WERI-Rb-1 (cell line): ENCODE measurements at regions not wholly inside any gene's neighbourhood (a gene's known extent, or its start where the extent isn't known, plus 50 kb on each side); places are given as distances from the start of the nearest gene placed in this dataset.

ENCODE experiments used
- DNase-seq: peaks from one replicate; pipeline ENCODE4 v3.0.0-alpha.2; 2020
- H3K27ac ChIP-seq: fragments of 250-450 bp; sonication (Bioruptor Pico); 2 replicates; pipeline ENCODE4 v1.5.1; 2020; ENCODE audit warnings: mild to moderate bottlenecking, moderate library complexity
- H3K27me3 ChIP-seq: fragments of 250-450 bp; sonication (Bioruptor Pico); 2 replicates; pipeline ENCODE4 v1.5.1; 2021; ENCODE audit warnings: mild to moderate bottlenecking, low read depth, moderate library complexity; ENCODE audit not compliant: insufficient read depth, severe bottlenecking
- H3K36me3 ChIP-seq: fragments of 250-450 bp; sonication (Bioruptor Pico); 2 replicates; pipeline ENCODE4 v1.5.1; 2020; ENCODE audit warnings: mild to moderate bottlenecking, moderate library complexity
- H3K4me3 ChIP-seq: 2 replicates; pipeline ENCODE4 v1.5.1; 2011; ENCODE audit warnings: low read depth, mild to moderate bottlenecking, control low read depth, low read length
- H3K9me3 ChIP-seq: fragments of 250-450 bp; sonication (Bioruptor Pico); 2 replicates; pipeline ENCODE4 v1.5.1; 2021; ENCODE audit warnings: mild to moderate bottlenecking, moderate library complexity; ENCODE audit not compliant: severe bottlenecking
- TF ChIP-seq, protein P1 (sequence below): IDR thresholded peaks from 2 replicates; pipeline ENCODE4 v1.5.1; 2011; ENCODE audit warnings: low read depth, mild to moderate bottlenecking, control low read depth, inconsistent platforms, low read length

DNA sequence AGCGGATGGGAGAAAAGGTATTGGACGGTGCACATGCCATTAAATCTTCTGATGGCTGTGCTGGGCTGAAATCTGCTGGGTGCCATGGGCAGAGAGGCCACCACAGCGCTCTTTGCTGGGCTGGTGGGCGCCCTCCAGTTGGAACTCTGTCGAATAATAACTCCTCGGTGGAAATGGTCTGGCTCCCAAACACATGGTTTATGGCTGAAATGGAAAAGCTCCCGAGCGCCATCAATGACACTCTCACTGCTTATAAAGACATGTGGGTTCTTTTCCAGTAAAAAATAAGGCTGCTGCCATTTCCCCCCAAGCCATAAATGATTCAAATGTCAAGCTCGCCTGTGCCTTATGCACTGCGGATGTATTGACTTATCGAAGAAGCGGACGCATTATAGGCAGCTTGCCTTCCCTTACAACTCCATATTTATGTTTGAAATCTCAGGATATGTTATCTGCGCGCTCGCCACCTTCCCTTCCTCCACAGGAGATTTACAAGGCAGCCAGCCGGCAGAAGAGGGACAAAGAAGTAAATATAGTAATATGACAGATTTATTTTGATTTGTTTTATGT lies 239.0 kb upstream of the MKI67 start:
- Histone ChIP-seq H3K27me3 (peaks cover 2% of the 10 kb centered on the region), H3K27ac (no peak overlapping the region), H3K4me3 (no peak overlapping the region), H3K36me3 (no peaks in the 10 kb centered on the region), H3K9me3 (no peaks in the 10 kb centered on the region)
- no peak for DNase-seq
- TF ChIP-seq, protein P1, sequence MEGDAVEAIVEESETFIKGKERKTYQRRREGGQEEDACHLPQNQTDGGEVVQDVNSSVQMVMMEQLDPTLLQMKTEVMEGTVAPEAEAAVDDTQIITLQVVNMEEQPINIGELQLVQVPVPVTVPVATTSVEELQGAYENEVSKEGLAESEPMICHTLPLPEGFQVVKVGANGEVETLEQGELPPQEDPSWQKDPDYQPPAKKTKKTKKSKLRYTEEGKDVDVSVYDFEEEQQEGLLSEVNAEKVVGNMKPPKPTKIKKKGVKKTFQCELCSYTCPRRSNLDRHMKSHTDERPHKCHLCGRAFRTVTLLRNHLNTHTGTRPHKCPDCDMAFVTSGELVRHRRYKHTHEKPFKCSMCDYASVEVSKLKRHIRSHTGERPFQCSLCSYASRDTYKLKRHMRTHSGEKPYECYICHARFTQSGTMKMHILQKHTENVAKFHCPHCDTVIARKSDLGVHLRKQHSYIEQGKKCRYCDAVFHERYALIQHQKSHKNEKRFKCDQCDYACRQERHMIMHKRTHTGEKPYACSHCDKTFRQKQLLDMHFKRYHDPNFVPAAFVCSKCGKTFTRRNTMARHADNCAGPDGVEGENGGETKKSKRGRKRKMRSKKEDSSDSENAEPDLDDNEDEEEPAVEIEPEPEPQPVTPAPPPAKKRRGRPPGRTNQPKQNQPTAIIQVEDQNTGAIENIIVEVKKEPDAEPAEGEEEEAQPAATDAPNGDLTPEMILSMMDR: no peak

GRCh38 chr10:128367807-128368206 lies 241.6 kb upstream of the MKI67 start:
- Histone ChIP-seq H3K27me3 (no peaks in the 10 kb centered on the region), H3K4me3 (no peak overlapping the region), H3K27ac (no peak overlapping the region), H3K9me3 (no peaks in the 10 kb centered on the region), H3K36me3 (no peaks in the 10 kb centered on the region)
- no peak for DNase-seq
- TF ChIP-seq, protein P1: no peak

- TF ChIP-seq, protein P1: no peak
- Histone ChIP-seq H3K27ac (no peak overlapping the region), H3K27me3 (peaks cover 7% of the 10 kb centered on the region), H3K9me3 (no peaks in the 10 kb centered on the region), H3K4me3 (no peak overlapping the region), H3K36me3 (no peaks in the 10 kb centered on the region)
- DNase-seq: no peak
These were observed 243.0 kb upstream of the MKI67 start for GRCh38 chr10:128369101-128369650.

DNA sequence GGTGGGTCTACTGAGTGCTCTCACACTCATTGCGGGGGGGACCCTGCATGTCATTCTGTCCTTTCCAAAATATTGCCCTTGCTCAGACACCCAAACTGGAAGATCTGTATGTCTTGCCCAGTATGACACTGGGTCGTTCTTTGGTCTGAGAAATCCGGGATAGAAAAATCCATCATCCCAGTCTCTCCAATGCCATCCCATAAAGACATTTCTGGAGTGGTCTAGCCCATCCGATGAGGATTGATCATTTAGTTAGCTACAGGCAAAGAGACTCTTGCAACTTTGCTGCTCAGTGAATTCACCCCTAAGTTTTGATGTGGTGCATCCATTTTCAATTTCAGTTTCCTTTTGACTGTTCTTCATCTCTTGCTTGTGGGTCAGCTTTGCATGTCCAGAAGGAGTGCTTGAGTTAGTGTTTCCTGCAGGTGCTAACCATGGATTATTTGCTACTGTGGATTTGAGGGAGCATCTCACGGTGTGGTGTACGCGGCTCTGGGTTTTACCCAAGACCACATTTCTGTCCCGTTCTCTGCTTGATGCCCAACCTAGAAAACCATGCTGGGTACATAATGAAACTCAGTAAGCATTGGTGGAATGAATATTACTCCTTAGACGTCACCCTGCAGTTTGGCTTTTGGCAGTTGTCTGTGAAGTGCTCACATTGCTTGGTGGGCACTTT lies 247.0 kb upstream of the MKI67 start:
- Histone ChIP-seq H3K4me3 (no peak overlapping the region), H3K27ac (no peak overlapping the region), H3K27me3 (peaks cover 23% of the 10 kb centered on the region), H3K9me3 (no peaks in the 10 kb centered on the region), H3K36me3 (no peaks in the 10 kb centered on the region)
- TF ChIP-seq, protein P1: no peak
- no peak for DNase-seq

DNA sequence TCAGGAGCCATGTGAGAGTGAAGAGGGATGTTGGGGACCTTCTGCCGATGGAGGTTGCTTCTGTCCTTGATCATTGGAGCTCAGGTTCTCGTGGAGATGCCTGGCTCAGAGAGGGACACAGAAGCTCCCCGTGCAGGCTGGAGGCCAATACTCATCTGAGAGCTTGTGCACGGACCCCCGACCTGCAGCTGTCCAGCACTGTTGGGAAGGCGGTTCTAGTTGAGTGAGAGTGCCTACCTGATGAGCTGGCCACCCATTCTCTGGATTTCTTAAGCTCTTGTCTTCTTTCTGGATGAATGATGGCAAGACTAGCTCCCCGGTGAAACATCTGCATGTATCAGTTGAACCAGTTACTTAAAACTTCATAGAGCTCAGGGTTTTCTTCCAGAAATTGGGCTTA lies 247.6 kb upstream of the MKI67 start:
- Histone ChIP-seq H3K9me3 (no peaks in the 10 kb centered on the region), H3K27ac (no peak overlapping the region), H3K27me3 (peaks cover 28% of the 10 kb centered on the region), H3K4me3 (no peak overlapping the region), H3K36me3 (no peaks in the 10 kb centered on the region)
- no peak for DNase-seq
- TF ChIP-seq, protein P1: no peak
